ENCODE measurements at regions not wholly inside any gene's neighbourhood (a gene's known extent, or its start where the extent isn't known, plus 50 kb on each side); places are given as distances from the start of the nearest gene placed in this dataset.

DNA sequence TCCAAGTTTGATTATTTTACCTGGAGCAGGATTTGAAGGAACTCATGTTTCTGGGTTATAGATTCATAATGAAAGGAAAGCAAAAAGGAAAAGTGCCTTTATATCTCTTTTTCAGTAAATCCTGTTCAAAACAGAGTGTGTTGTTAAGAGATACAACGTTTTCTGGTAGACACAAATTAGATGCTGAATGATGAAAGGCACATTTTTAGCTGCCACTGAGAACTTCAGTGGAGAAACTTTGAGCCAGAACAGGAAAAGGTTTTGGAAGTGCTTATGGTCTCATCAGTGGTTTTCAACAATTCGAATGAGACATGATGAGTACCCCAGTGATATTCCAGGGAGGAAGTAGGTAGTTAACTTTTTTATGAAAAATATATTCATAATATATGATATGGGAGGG is 338.0 kb upstream of the C1orf87 start:
- TF ChIP-seq, protein P1, sequence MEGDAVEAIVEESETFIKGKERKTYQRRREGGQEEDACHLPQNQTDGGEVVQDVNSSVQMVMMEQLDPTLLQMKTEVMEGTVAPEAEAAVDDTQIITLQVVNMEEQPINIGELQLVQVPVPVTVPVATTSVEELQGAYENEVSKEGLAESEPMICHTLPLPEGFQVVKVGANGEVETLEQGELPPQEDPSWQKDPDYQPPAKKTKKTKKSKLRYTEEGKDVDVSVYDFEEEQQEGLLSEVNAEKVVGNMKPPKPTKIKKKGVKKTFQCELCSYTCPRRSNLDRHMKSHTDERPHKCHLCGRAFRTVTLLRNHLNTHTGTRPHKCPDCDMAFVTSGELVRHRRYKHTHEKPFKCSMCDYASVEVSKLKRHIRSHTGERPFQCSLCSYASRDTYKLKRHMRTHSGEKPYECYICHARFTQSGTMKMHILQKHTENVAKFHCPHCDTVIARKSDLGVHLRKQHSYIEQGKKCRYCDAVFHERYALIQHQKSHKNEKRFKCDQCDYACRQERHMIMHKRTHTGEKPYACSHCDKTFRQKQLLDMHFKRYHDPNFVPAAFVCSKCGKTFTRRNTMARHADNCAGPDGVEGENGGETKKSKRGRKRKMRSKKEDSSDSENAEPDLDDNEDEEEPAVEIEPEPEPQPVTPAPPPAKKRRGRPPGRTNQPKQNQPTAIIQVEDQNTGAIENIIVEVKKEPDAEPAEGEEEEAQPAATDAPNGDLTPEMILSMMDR (conservative IDR thresholded peaks at IDR 0.05; ENCODE audit: low read length), result no peak
- TF ChIP-seq EZH2phosphoT487 (IDR thresholded peaks at IDR 0.05; ENCODE audit: borderline replicate concordance, low read depth, low read length), result no peak

Data from OCI-LY7 (cell line).